Naive thymus-derived CD4-positive, alpha-beta T cell (primary cell): ENCODE measurements at regions not wholly inside any gene's neighbourhood (a gene's known extent, or its start where the extent isn't known, plus 50 kb on each side); places are given as distances from the start of the nearest gene placed in this dataset.

Experiments used
- ATAC-seq: fragments of 150-1000 bp; cut with Tn5 transposase; 2 replicates; pipeline ENCODE4 v1.10.0; 2021; ENCODE audit warnings: mild to moderate bottlenecking, moderate library complexity
- CTCF ChIA-PET: fragments of 350-600 bp; sonication (Branson Sonifier 250); formaldehyde crosslinking; loops from one replicate; lab custom pipeline; 2021; ENCODE audit warnings: antibody characterized with exemption; lab: Charles Lee
- POLR2A ChIA-PET: fragments of 350-600 bp; sonication (Branson Sonifier 250); formaldehyde crosslinking; loops from one replicate; lab custom pipeline; 2021; ENCODE audit warnings: antibody characterized with exemption, inconsistent platforms; lab: Charles Lee
- DNase-seq, 9 donors: peaks; one replicate each; pipeline versions ENCODE4 v3.0.0 to v3.0.0-alpha.2; 2020 to 2022; ENCODE audit warnings: mixed read lengths in 1 of 9
- H3K27ac ChIP-seq: one replicate; pipeline ENCODE4 v1.7.0; 2013; ENCODE audit warnings: mild to moderate bottlenecking, low read depth, low read length, moderate library complexity
- H3K27me3 ChIP-seq, 2 donors: one replicate each; pipeline ENCODE4 v1.7.0; 2013; ENCODE audit warnings: low read length in 2 of 2, mild to moderate bottlenecking in 2 of 2, moderate library complexity in 2 of 2; ENCODE audit not compliant: control insufficient read depth in 2 of 2, insufficient read depth in 2 of 2
- H3K36me3 ChIP-seq, 3 experiments: 1 replicate in 2 of 3; 2 replicates in 1 of 3; pipeline ENCODE4 v1.7.0; 2013; ENCODE audit warnings: low read length in 3 of 3, mild to moderate bottlenecking in 3 of 3, moderate library complexity in 1 of 3; ENCODE audit not compliant: insufficient read depth in 3 of 3, control insufficient read depth in 2 of 3
- H3K4me1 ChIP-seq, 2 donors: one replicate each; pipeline ENCODE4 v1.7.0; 2013; ENCODE audit warnings: low read length in 2 of 2, mild to moderate bottlenecking in 2 of 2, moderate library complexity in 1 of 2; ENCODE audit not compliant: control insufficient read depth in 2 of 2, insufficient read depth in 2 of 2
- H3K4me3 ChIP-seq: 2 replicates; pipeline ENCODE4 v1.7.0; 2013; ENCODE audit warnings: mild to moderate bottlenecking, low read length
- H3K9me3 ChIP-seq, 3 experiments: 1 replicate in 2 of 3; 2 replicates in 1 of 3; pipeline ENCODE4 v1.7.0; 2013; ENCODE audit warnings: low read length in 3 of 3; ENCODE audit not compliant: control insufficient read depth in 2 of 3
- H3K27ac Mint-ChIP-seq, 9 donors: one replicate each; pipeline ENCODE4 v1.8.0; 2020 to 2022; ENCODE audit warnings: mixed read lengths in 9 of 9, mild to moderate bottlenecking in 8 of 9, moderate library complexity in 5 of 9, inconsistent platforms in 2 of 9
- H3K27me3 Mint-ChIP-seq, 5 donors: one replicate each; pipeline ENCODE4 v1.8.0; 2021 to 2022; ENCODE audit warnings: mixed read lengths in 5 of 5, mild to moderate bottlenecking in 1 of 5
- H3K36me3 Mint-ChIP-seq, 5 donors: one replicate each; pipeline ENCODE4 v1.8.0; 2020 to 2022; ENCODE audit warnings: mixed read lengths in 5 of 5, mild to moderate bottlenecking in 3 of 5, inconsistent platforms in 1 of 5
- H3K4me1 Mint-ChIP-seq, 7 donors: one replicate each; pipeline ENCODE4 v1.8.0; 2020 to 2022; ENCODE audit warnings: mixed read lengths in 7 of 7, mild to moderate bottlenecking in 3 of 7, inconsistent platforms in 1 of 7
- H3K4me3 Mint-ChIP-seq, 10 donors: one replicate each; pipeline ENCODE4 v1.8.0; 2020 to 2022; ENCODE audit warnings: mild to moderate bottlenecking in 10 of 10, mixed read lengths in 10 of 10, moderate library complexity in 6 of 10, inconsistent platforms in 2 of 10
- H3K9me3 Mint-ChIP-seq, 11 donors: one replicate each; pipeline ENCODE4 v1.8.0; 2020 to 2022; ENCODE audit warnings: mixed read lengths in 11 of 11, mild to moderate bottlenecking in 4 of 11, inconsistent platforms in 1 of 11, moderate library complexity in 1 of 11
- intact Hi-C, 2 donors: fragments of 100-400 bp; cut with micrococcal nuclease; formaldehyde crosslinking; loops; one replicate each; pipeline ENCODE4 v1.15.1; 2023

- intact Hi-C loops, result no loop called here
- H3K27me3 ChIP-seq, result no peaks in the 10 kb centered on the region
- Mint-ChIP-seq H3K36me3 (no peaks in the 10 kb centered on the region), H3K4me1 (no peaks in the 10 kb centered on the region), H3K27me3 (peaks cover 0 to 36% (median 5%) of the 10 kb centered on the region in 5 donors), H3K9me3 (peaks cover 0 to 3% (median 0%) of the 10 kb centered on the region in 11 donors), H3K27ac (no peak overlapping the region), H3K4me3 (no peak overlapping the region)
- POLR2A ChIA-PET, result no interaction called here
- DNase-seq, result no peak
- H3K27ac ChIP-seq, result no peak overlapping the region
- no peak overlapping the region for H3K4me3 ChIP-seq
- H3K36me3 ChIP-seq, result no peaks in the 10 kb centered on the region
- H3K4me1 ChIP-seq, result no peaks in the 10 kb centered on the region
- CTCF ChIA-PET, result no interaction called here
- H3K9me3 ChIP-seq, result no peaks in the 10 kb centered on the region
- ATAC-seq, result no peak
Observed at GRCh38 chr1:4515727-4516289, 138.6 kb upstream of the AJAP1 start.

GRCh38 chr1:4516596-4516995 is 137.8 kb upstream of the AJAP1 start:
- H3K27me3 ChIP-seq, result no peaks in the 10 kb centered on the region
- H3K27ac Mint-ChIP-seq, result no peak overlapping the region
- peaks cover 0 to 2% (median 0%) of the 10 kb centered on the region in 7 donors for H3K4me1 Mint-ChIP-seq
- ATAC-seq, result no peak
- no peaks in the 10 kb centered on the region for H3K36me3 Mint-ChIP-seq
- no peak overlapping the region for H3K27ac ChIP-seq
- ChIA-PET POLR2A (no interaction called here), CTCF (no interaction called here)
- no peaks in the 10 kb centered on the region for H3K9me3 ChIP-seq
- intact Hi-C loops, result no loop called here
- no peak overlapping the region for H3K4me3 Mint-ChIP-seq
- peaks cover 0 to 3% (median 0%) of the 10 kb centered on the region in 11 donors for H3K9me3 Mint-ChIP-seq
- H3K36me3 ChIP-seq, result no peaks in the 10 kb centered on the region
- H3K4me3 ChIP-seq, result no peak overlapping the region
- peaks cover 0 to 32% (median 9%) of the 10 kb centered on the region in 5 donors for H3K27me3 Mint-ChIP-seq
- H3K4me1 ChIP-seq, result no peaks in the 10 kb centered on the region
- no peak for DNase-seq

- no peaks in the 10 kb centered on the region for H3K36me3 Mint-ChIP-seq
- ChIA-PET CTCF (no interaction called here), POLR2A (no interaction called here)
- peaks cover 0 to 2% (median 0%) of the 10 kb centered on the region in 7 donors for H3K4me1 Mint-ChIP-seq
- no peak overlapping the region for H3K4me3 Mint-ChIP-seq
- Histone ChIP-seq H3K27ac (no peak overlapping the region), H3K36me3 (no peaks in the 10 kb centered on the region), H3K4me3 (no peak overlapping the region), H3K4me1 (no peaks in the 10 kb centered on the region), H3K27me3 (no peaks in the 10 kb centered on the region), H3K9me3 (no peaks in the 10 kb centered on the region)
- no peak for ATAC-seq
- H3K27me3 Mint-ChIP-seq, result peaks cover 0 to 25% (median 15%) of the 10 kb centered on the region in 5 donors
- H3K27ac Mint-ChIP-seq, result no peak overlapping the region
- H3K9me3 Mint-ChIP-seq, result peaks cover 0 to 3% (median 0%) of the 10 kb centered on the region in 11 donors
- intact Hi-C loops, result no loop called here
- DNase-seq, result no peak
Observed at GRCh38 chr1:4517186-4517954, 137.0 kb upstream of the AJAP1 start.

- no peaks in the 10 kb centered on the region for H3K36me3 Mint-ChIP-seq
- no peak for ATAC-seq
- CTCF ChIA-PET, result no interaction called here
Observed at GRCh38 chr1:4518621-4519020, 135.8 kb upstream of the AJAP1 start.

GRCh38 chr1:4519954-4520353 is 134.5 kb upstream of the AJAP1 start:
- H3K4me3 Mint-ChIP-seq, result no peak overlapping the region
- no peaks in the 10 kb centered on the region for H3K36me3 Mint-ChIP-seq
- Histone ChIP-seq H3K36me3 (no peaks in the 10 kb centered on the region), H3K27me3 (no peaks in the 10 kb centered on the region), H3K27ac (no peak overlapping the region), H3K9me3 (no peaks in the 10 kb centered on the region), H3K4me1 (no peaks in the 10 kb centered on the region), H3K4me3 (no peak overlapping the region)
- DNase-seq (no peak), ATAC-seq (no peak)
- POLR2A ChIA-PET, result no interaction called here
- no peak overlapping the region for H3K27ac Mint-ChIP-seq
- H3K27me3 Mint-ChIP-seq, result peaks cover 0 to 34% (median 16%) of the 10 kb centered on the region in 5 donors
- intact Hi-C loops, result no loop called here
- H3K4me1 Mint-ChIP-seq, result peaks cover 0 to 2% (median 0%) of the 10 kb centered on the region in 7 donors
- CTCF ChIA-PET, result no interaction called here
- peaks cover 0 to 2% (median 0%) of the 10 kb centered on the region in 11 donors for H3K9me3 Mint-ChIP-seq

More at GRCh38 chr1:4518621-4519020, 135.8 kb upstream of the AJAP1 start:
- Mint-ChIP-seq H3K27me3 (peaks cover 0 to 30% (median 15%) of the 10 kb centered on the region in 5 donors), H3K4me1 (peaks cover 0 to 2% (median 0%) of the 10 kb centered on the region in 7 donors), H3K4me3 (no peak overlapping the region), H3K9me3 (peaks cover 0 to 3% (median 0%) of the 10 kb centered on the region in 11 donors), H3K27ac (no peak overlapping the region)
- Histone ChIP-seq H3K27me3 (no peaks in the 10 kb centered on the region), H3K36me3 (no peaks in the 10 kb centered on the region), H3K4me3 (no peak overlapping the region), H3K9me3 (no peaks in the 10 kb centered on the region), H3K4me1 (no peaks in the 10 kb centered on the region), H3K27ac (no peak overlapping the region)
- intact Hi-C loops, result no loop called here
- POLR2A ChIA-PET, result interaction anchor here (0.7 kb wide), 1 partner anchor 1026 kb away, joined by 3 read pairs; no protein-coding TSS in a partner anchor
- DNase-seq, result no peak

- intact Hi-C loops, result no loop called here
- H3K36me3 ChIP-seq, result no peaks in the 10 kb centered on the region
- Mint-ChIP-seq H3K36me3 (no peaks in the 10 kb centered on the region), H3K9me3 (no peaks in the 10 kb centered on the region), H3K27ac (no peak overlapping the region), H3K4me3 (no peak overlapping the region), H3K4me1 (peaks cover 0 to 2% (median 0%) of the 10 kb centered on the region in 7 donors), H3K27me3 (peaks cover 0 to 33% (median 16%) of the 10 kb centered on the region in 5 donors)
- no peaks in the 10 kb centered on the region for H3K27me3 ChIP-seq
- ATAC-seq, result no peak
- DNase-seq, result no peak
- POLR2A ChIA-PET, result no interaction called here
- no peaks in the 10 kb centered on the region for H3K9me3 ChIP-seq
- H3K4me3 ChIP-seq, result no peak overlapping the region
- no peaks in the 10 kb centered on the region for H3K4me1 ChIP-seq
- CTCF ChIA-PET, result no interaction called here
- no peak overlapping the region for H3K27ac ChIP-seq
Observed at GRCh38 chr1:4523551-4523950, 130.9 kb upstream of the AJAP1 start.
